Spinal cord (tissue), 9 donors: ENCODE measurements at regions not wholly inside any gene's neighbourhood (a gene's known extent, or its start where the extent isn't known, plus 50 kb on each side); places are given as distances from the start of the nearest gene placed in this dataset.
"Not testable (repeated sequence)": the region's sequence is repeated elsewhere in the genome, so short reads cannot be mapped to it uniquely, and the experiment has no call there.

Source experiments
- DNase-seq, 6 donors: peaks; one replicate each; pipeline versions ENCODE4 v3.0.0 to v3.0.0-alpha.2; 2013 to 2015; ENCODE audit warnings: low spot score in 6 of 6, low read depth in 4 of 6
- H3K27ac ChIP-seq: one replicate; pipeline ENCODE4 v1.5.1; 2013; ENCODE audit warnings: low read depth, low read length, control low read depth
- H3K27me3 ChIP-seq: one replicate; pipeline ENCODE4 v1.6.1; 2013; ENCODE audit warnings: low read length; ENCODE audit not compliant: control insufficient read depth, insufficient read depth
- H3K36me3 ChIP-seq: one replicate; pipeline ENCODE4 v1.6.1; 2013; ENCODE audit warnings: low read length; ENCODE audit not compliant: control insufficient read depth, insufficient read depth
- H3K4me1 ChIP-seq: one replicate; pipeline ENCODE4 v1.6.1; 2013; ENCODE audit warnings: low read length; ENCODE audit not compliant: control insufficient read depth, insufficient read depth
- H3K4me3 ChIP-seq: one replicate; pipeline ENCODE4 v1.5.1; 2013; ENCODE audit warnings: low read depth, low read length, control low read depth
- H3K9me3 ChIP-seq: one replicate; pipeline ENCODE4 v1.6.1; 2013; ENCODE audit warnings: low read length; ENCODE audit not compliant: control insufficient read depth, insufficient read depth
- WGBS: methylation state at CpG from one replicate; pipeline ENCODE4 v1.1.5; 2013; ENCODE audit warnings: missing lambda C conversion rate; ENCODE audit not compliant: insufficient coverage; 5-methylcytosine and 5-hydroxymethylcytosine counted together
- donor health status: healthy.

GRCh38 chr10:22780474-22780885 lies 66.1 kb upstream of the PIP4K2A start:
- Histone ChIP-seq H3K27me3 (no peaks in the 10 kb centered on the region), H3K4me1 (peaks cover 10% of the 10 kb centered on the region), H3K27ac (peak overlapping the region; percentile 6), H3K4me3 (no peak overlapping the region), H3K36me3 (no peaks in the 10 kb centered on the region), H3K9me3 (no peaks in the 10 kb centered on the region)
- peak in 5 of 6 donors; percentile 13 to 81 (median 35) for DNase-seq
- WGBS, result 40% methylated on average over 2 of the region's 5 CpGs

GRCh38 chr10:22779331-22780019 lies 65.1 kb upstream of the PIP4K2A start:
- no peak for DNase-seq
- 88% methylated on average over 1 of the region's 4 CpGs for WGBS
- no peak overlapping the region for H3K27ac ChIP-seq

GRCh38 chr10:22774102-22774501 lies 59.7 kb upstream of the PIP4K2A start:
- no peaks in the 10 kb centered on the region for H3K9me3 ChIP-seq

More at GRCh38 chr10:22779331-22780019, 65.1 kb upstream of the PIP4K2A start:
- Histone ChIP-seq H3K4me3 (no peak overlapping the region), H3K9me3 (no peaks in the 10 kb centered on the region), H3K27me3 (no peaks in the 10 kb centered on the region), H3K36me3 (no peaks in the 10 kb centered on the region), H3K4me1 (peaks cover 10% of the 10 kb centered on the region)

GRCh38 chr10:22771631-22772030 lies 57.3 kb upstream of the PIP4K2A start:
- H3K36me3 ChIP-seq, H3K27me3 ChIP-seq, DNase-seq, H3K27ac ChIP-seq, H3K4me1 ChIP-seq, H3K4me3 ChIP-seq, H3K9me3 ChIP-seq: not testable (repeated sequence)
- WGBS, result 96% methylated on average over 4 of the region's 5 CpGs

More at GRCh38 chr10:22774102-22774501, 59.7 kb upstream of the PIP4K2A start:
- Histone ChIP-seq H3K36me3 (no peaks in the 10 kb centered on the region), H3K4me1 (no peaks in the 10 kb centered on the region), H3K27me3 (no peaks in the 10 kb centered on the region), H3K27ac (no peak overlapping the region), H3K4me3 (no peak overlapping the region)
- WGBS, result no CpG with 5 or more reads among the region's 1 CpG
- DNase-seq, result no peak

GRCh38 chr10:22770270-22770669 lies 55.9 kb upstream of the PIP4K2A start:
- DNase-seq, result no peak
- Histone ChIP-seq H3K27me3 (no peaks in the 10 kb centered on the region), H3K4me1 (no peaks in the 10 kb centered on the region), H3K27ac (no peak overlapping the region), H3K4me3 (no peak overlapping the region), H3K36me3 (no peaks in the 10 kb centered on the region), H3K9me3 (no peaks in the 10 kb centered on the region)
- no CpG with 5 or more reads among the region's 1 CpG for WGBS

GRCh38 chr10:22767859-22768258 lies 53.5 kb upstream of the PIP4K2A start:
- Histone ChIP-seq H3K4me1 (no peaks in the 10 kb centered on the region), H3K27ac (no peak overlapping the region), H3K9me3 (no peaks in the 10 kb centered on the region), H3K4me3 (no peak overlapping the region), H3K27me3 (no peaks in the 10 kb centered on the region), H3K36me3 (no peaks in the 10 kb centered on the region)
- WGBS, result no CpG with 5 or more reads among the region's 2 CpGs
- DNase-seq, result no peak

- Histone ChIP-seq H3K27ac (no peak overlapping the region), H3K27me3 (no peaks in the 10 kb centered on the region), H3K36me3 (no peaks in the 10 kb centered on the region), H3K4me3 (no peak overlapping the region), H3K4me1 (peaks cover 3% of the 10 kb centered on the region), H3K9me3 (no peaks in the 10 kb centered on the region)
- WGBS, result 60% methylated on average over 1 of the region's 3 CpGs
- DNase-seq, result no peak
Observed at GRCh38 chr10:22766693-22767092, 52.3 kb upstream of the PIP4K2A start.

GRCh38 chr10:22765660-22766547 lies 51.5 kb upstream of the PIP4K2A start:
- Histone ChIP-seq H3K9me3 (no peaks in the 10 kb centered on the region), H3K4me1 (peaks cover 4% of the 10 kb centered on the region), H3K36me3 (no peaks in the 10 kb centered on the region), H3K27ac (no peak overlapping the region), H3K27me3 (no peaks in the 10 kb centered on the region), H3K4me3 (no peak overlapping the region)
- DNase-seq, result no peak
- WGBS, result no CpG with 5 or more reads among the region's 6 CpGs

GRCh38 chr10:22764639-22765038 lies 50.3 kb upstream of the PIP4K2A start:
- H3K9me3 ChIP-seq, result no peaks in the 10 kb centered on the region
- no peak overlapping the region for H3K4me3 ChIP-seq
- no peak overlapping the region for H3K27ac ChIP-seq
- H3K36me3 ChIP-seq, result no peaks in the 10 kb centered on the region
- DNase-seq, result no peak
- H3K4me1 ChIP-seq, result peaks cover 4% of the 10 kb centered on the region
- WGBS, result no CpG with 5 or more reads among the region's 2 CpGs
- H3K27me3 ChIP-seq, result no peaks in the 10 kb centered on the region
